ENCODE measurements at regions not wholly inside any gene's neighbourhood (a gene's known extent, or its start where the extent isn't known, plus 50 kb on each side); places are given as distances from the start of the nearest gene placed in this dataset.
"Not testable (repeated sequence)": the region's sequence is repeated elsewhere in the genome, so short reads cannot be mapped to it uniquely, and the experiment has no call there.

GRCh38 chr1:58190267-58190988 lies 356.1 kb downstream of the OMA1 start:
- no peak for DNase-seq (ENCODE audit: low read depth)

GRCh38 chr1:58189453-58189852 lies 357.1 kb downstream of the OMA1 start:
- DNase-seq (ENCODE audit: low read depth), result no peak

- no peak for DNase-seq (ENCODE audit: low read depth)
Observed at GRCh38 chr1:58183286-58183685, 363.2 kb downstream of the OMA1 start.

- DNase-seq (ENCODE audit: low read depth), result no peak
Observed at GRCh38 chr1:58180537-58180936, 366.0 kb downstream of the OMA1 start.

GRCh38 chr1:58169160-58169559 lies 377.4 kb downstream of the OMA1 start:
- not testable (repeated sequence) for DNase-seq (ENCODE audit: low read depth)

GRCh38 chr1:58167131-58167530 lies 379.4 kb downstream of the OMA1 start:
- DNase-seq (ENCODE audit: low read depth), result not testable (repeated sequence)

GRCh38 chr1:58166417-58166816 lies 380.1 kb downstream of the OMA1 start:
- DNase-seq (ENCODE audit: low read depth), result no peak

GRCh38 chr1:58165073-58165472 lies 381.5 kb downstream of the OMA1 start:
- no peak for DNase-seq (ENCODE audit: low read depth)

- DNase-seq (ENCODE audit: low read depth), result no peak
Observed at GRCh38 chr1:58162952-58163550, 383.5 kb downstream of the OMA1 start.

- no peak for DNase-seq (ENCODE audit: low read depth)
Observed at GRCh38 chr1:58159434-58159830, 387.1 kb downstream of the OMA1 start.

GRCh38 chr1:58158506-58159433 lies 387.8 kb downstream of the OMA1 start:
- no peak for DNase-seq (ENCODE audit: low read depth)

GRCh38 chr1:58158016-58158415 lies 388.5 kb downstream of the OMA1 start:
- DNase-seq (ENCODE audit: low read depth), result no peak

- no peak for DNase-seq (ENCODE audit: low read depth)
Observed at GRCh38 chr1:58157256-58157655, 389.3 kb downstream of the OMA1 start.

- DNase-seq (ENCODE audit: low read depth), result no peak
Observed at GRCh38 chr1:58156831-58157230, 389.7 kb downstream of the OMA1 start.

GRCh38 chr1:58156124-58156468 lies 390.4 kb downstream of the OMA1 start:
- DNase-seq (ENCODE audit: low read depth), result no peak

- no peak for DNase-seq (ENCODE audit: low read depth)
Observed at GRCh38 chr1:58155418-58156123, 391.0 kb downstream of the OMA1 start.

GRCh38 chr1:58154256-58154655 lies 392.3 kb downstream of the OMA1 start:
- no peak for DNase-seq (ENCODE audit: low read depth)

GRCh38 chr1:58152697-58153096 lies 393.8 kb downstream of the OMA1 start:
- no peak for DNase-seq (ENCODE audit: low read depth)

GRCh38 chr1:58149271-58149812 lies 397.2 kb downstream of the OMA1 start:
- peak; percentile 76 for DNase-seq (ENCODE audit: low read depth)

GRCh38 chr1:58144698-58145270 lies 401.7 kb downstream of the OMA1 start:
- DNase-seq (ENCODE audit: low read depth), result no peak

- DNase-seq (ENCODE audit: low read depth), result no peak
Observed at GRCh38 chr1:58143972-58144697, 402.4 kb downstream of the OMA1 start.

Data from CMK (cell line).